ENCODE measurements at regions not wholly inside any gene's neighbourhood (a gene's known extent, or its start where the extent isn't known, plus 50 kb on each side); places are given as distances from the start of the nearest gene placed in this dataset.

DNA sequence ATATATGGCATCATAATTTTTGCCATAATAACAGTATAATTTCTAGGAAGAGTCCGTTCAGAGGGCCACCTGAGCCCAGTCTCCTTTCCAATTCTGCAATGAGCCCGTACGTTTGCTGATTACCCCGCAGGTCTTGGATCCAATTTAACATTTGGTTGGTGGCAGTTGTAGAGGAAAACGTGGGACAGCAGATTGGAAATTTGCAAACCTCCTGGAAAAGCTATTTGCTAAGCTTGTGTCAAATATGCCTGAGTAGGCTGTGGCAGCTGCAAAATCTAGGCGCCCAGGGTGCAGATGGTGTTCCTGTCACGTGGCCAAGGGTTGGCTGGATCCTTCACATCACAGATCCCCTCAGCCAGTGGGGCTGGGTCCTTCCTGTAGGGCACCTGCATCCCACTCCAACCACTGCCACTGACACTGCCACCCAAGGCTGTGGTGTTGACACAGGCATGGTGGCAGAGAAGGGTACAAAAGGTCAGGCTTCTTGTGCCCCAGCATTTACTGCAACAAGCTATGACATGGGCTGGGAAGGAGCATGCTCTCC, 174.8 kb upstream of the SYT6 start:
- peaks cover 0 to 8% (median 0%) of the 10 kb centered on the region in 3 donors for H3K36me3 Mint-ChIP-seq

DNA sequence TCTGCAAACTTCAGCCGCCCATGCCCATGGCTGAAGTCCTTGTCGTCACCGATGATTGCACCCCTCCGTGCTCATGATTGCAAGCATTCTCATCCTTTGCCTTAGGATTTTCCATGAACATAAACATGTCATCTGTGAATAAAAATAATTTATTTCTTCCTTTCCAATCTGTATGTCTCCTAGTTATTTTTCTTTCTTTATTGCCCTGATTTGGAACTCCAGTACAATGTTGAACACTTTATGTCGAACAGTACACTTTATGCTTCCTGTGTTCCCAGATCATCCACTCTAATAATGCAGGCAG, 170.9 kb upstream of the SYT6 start:
- H3K27ac Mint-ChIP-seq = peak overlapping the region in 3 of 6 donors; percentile 46 to 79 (median 71)
- peaks cover 0 to 6% (median 0%) of the 10 kb centered on the region in 3 donors for H3K36me3 Mint-ChIP-seq
- no peak overlapping the region for H3K4me3 Mint-ChIP-seq
- DNase-seq = no peak
- H3K4me1 Mint-ChIP-seq = peaks cover 59 to 77% of the 10 kb centered on the region in 2 donors
- H3K27me3 Mint-ChIP-seq (ENCODE audit: low read depth in 3 of 3) = peaks cover 0 to 1% (median 0%) of the 10 kb centered on the region in 3 donors
- H3K9me3 Mint-ChIP-seq = peaks cover 0 to 2% (median 0%) of the 10 kb centered on the region in 6 donors

More for the DNA sequence above, 174.8 kb upstream of the SYT6 start:
- H3K27me3 Mint-ChIP-seq (ENCODE audit: low read depth in 3 of 3) = peaks cover 0 to 2% (median 0%) of the 10 kb centered on the region in 3 donors
- DNase-seq = no peak
- H3K4me1 Mint-ChIP-seq = peaks cover 67 to 77% of the 10 kb centered on the region in 2 donors
- peaks cover 0 to 2% (median 0%) of the 10 kb centered on the region in 6 donors for H3K9me3 Mint-ChIP-seq
- peak overlapping the region in 2 of 6 donors; percentile 88 for H3K27ac Mint-ChIP-seq
- no peak overlapping the region for H3K4me3 Mint-ChIP-seq

DNA sequence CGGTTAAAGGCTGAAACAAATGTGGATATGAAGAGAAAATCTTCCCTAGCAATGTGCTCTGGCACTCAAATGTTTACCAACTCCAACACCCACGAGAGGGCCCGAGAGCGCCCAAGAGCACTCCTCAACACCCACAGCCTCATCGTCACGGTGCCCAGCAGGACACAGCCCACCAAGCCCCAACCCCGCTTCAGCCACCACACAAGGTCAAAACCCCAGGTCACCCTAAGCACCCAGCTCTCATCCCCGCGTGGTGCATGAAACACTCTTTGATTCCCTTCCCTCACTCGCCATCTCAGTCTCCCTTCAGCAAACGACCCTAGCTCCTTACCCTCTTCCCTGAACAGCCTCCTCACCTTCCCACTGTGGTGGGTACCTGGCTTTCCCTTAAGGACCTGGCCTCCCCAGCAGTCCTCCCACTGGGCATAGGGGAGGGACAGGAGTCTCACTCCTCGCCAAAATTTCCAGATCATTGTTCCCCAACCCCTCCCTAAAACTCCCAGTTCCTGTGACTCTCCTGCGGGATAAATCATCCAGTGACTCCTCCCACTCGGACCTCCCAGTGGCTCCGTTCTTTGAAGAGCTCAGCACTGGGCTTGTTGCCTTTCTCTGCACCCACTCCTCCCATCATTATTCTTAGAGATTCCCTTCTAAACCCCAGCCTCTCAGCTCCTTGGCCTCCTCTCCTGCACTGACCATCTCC, 170.4 kb upstream of the SYT6 start:
- H3K9me3 Mint-ChIP-seq = peaks cover 0 to 2% (median 0%) of the 10 kb centered on the region in 6 donors
- H3K27me3 Mint-ChIP-seq (ENCODE audit: low read depth in 3 of 3) = peaks cover 0 to 1% (median 0%) of the 10 kb centered on the region in 3 donors
- H3K36me3 Mint-ChIP-seq = peaks cover 0 to 6% (median 0%) of the 10 kb centered on the region in 3 donors
- peak overlapping the region in 2 of 6 donors; percentile 71 to 79 for H3K27ac Mint-ChIP-seq
- peaks cover 59 to 77% of the 10 kb centered on the region in 2 donors for H3K4me1 Mint-ChIP-seq
- H3K4me3 Mint-ChIP-seq = no peak overlapping the region
- no peak for DNase-seq

DNA sequence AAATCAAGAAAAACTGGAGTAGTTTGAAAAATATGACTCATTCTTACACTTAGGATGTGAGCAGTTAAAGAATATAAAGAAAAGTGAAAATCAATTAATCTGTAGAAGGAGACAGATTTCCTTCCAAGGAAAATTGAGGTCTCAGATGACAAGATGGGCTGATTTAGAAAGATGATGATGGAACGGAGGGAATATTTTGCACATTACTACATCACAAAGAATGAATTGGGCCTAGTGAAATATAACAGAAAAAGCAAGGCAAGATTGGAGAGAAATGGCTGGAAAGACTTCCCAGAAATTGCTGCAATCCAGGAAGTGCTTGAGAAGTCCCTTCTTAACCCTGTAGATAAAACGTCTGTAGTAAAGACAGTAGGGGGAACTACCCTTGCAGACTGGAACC, 169.1 kb upstream of the SYT6 start:
- Mint-ChIP-seq H3K4me1 (peaks cover 50 to 68% of the 10 kb centered on the region in 2 donors), H3K27ac (peak overlapping the region in 4 of 6 donors; percentile 19 to 69 (median 44)), H3K9me3 (peaks cover 0 to 2% (median 0%) of the 10 kb centered on the region in 6 donors), H3K36me3 (peaks cover 0 to 6% (median 0%) of the 10 kb centered on the region in 3 donors), H3K27me3 (ENCODE audit: low read depth in 3 of 3) (peaks cover 0 to 1% (median under 1%) of the 10 kb centered on the region in 3 donors), H3K4me3 (peak overlapping the region in 1 of 5 donors; percentile 50)
- DNase-seq = no peak

DNA sequence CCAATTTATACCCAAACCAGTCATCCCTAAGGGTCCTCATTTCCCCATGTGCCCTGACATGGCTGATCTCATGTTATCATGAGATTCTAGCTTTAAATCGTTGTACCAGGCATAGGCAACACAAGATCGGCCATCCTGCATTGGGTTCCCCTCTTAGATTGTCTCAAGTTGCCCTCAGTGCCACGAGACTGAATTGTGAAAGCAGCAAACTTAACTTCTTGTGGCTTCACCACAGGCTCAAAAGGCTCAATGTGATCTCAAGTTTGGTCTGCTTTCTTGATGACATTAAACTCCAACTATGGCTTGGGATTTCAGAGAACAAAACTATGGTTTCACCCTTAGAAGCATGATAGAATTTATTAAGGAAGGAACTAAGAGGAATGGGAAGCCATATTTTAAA, 168.5 kb upstream of the SYT6 start:
- peaks cover 0 to 6% (median 0%) of the 10 kb centered on the region in 3 donors for H3K36me3 Mint-ChIP-seq
- peak overlapping the region in 3 of 5 donors; percentile 7 to 50 (median 22) for H3K4me3 Mint-ChIP-seq
- H3K4me1 Mint-ChIP-seq = peaks cover 48 to 66% of the 10 kb centered on the region in 2 donors
- H3K27ac Mint-ChIP-seq = peak overlapping the region; percentile 1 to 59 (median 42)
- peaks cover 0 to 3% (median 1%) of the 10 kb centered on the region in 3 donors for H3K27me3 Mint-ChIP-seq (ENCODE audit: low read depth in 3 of 3)
- no peak for DNase-seq
- H3K9me3 Mint-ChIP-seq = peaks cover 0 to 2% (median 0%) of the 10 kb centered on the region in 6 donors

DNA sequence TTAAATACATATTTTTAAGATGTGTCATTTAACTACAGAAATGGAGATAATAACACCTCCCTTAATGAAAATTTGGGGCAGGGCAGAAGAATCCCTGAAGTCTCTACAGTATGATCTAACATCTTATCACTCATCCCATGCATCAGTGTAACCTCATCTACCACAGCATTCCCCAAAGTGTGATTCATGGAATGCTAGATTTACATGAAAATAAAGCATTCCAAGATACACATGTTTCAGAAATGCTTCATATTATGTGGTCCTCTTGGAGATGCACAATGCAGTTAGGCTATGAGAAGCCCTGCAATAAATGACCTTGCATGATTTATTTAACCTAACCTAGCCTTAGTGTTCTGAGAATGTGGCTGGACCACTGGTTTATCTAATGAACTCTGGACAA, 166.9 kb upstream of the SYT6 start:
- Mint-ChIP-seq H3K27ac (peak overlapping the region in 1 of 6 donors; percentile 48), H3K36me3 (peaks cover 0 to 6% (median 0%) of the 10 kb centered on the region in 3 donors), H3K4me1 (peaks cover 54 to 80% of the 10 kb centered on the region in 2 donors), H3K27me3 (ENCODE audit: low read depth in 3 of 3) (peaks cover 0 to 3% (median 1%) of the 10 kb centered on the region in 3 donors), H3K4me3 (no peak overlapping the region), H3K9me3 (peaks cover 0 to 2% (median 0%) of the 10 kb centered on the region in 6 donors)
- no peak for DNase-seq

DNA sequence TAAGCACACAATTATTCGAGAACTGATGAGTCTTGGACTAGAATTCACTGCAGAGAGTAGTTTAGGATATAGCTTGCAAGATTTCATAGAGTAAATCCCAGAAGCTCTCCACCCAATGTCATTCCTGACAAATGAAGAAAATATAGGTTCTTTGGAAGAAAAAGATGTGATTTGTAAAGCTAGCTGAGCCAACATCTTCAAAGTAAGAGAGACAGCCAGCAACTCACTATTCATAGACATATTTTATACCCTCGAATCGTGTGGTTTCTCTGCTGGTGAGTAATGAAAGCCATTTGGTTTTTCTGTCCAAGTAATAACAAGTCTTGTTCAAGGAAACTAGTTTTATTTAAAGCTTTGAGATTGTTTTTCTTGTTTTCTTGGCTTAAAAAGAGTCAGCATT, 165.7 kb upstream of the SYT6 start:
- Mint-ChIP-seq H3K9me3 (no peaks in the 10 kb centered on the region), H3K27me3 (ENCODE audit: low read depth in 3 of 3) (peaks cover 0 to 3% (median 3%) of the 10 kb centered on the region in 3 donors), H3K4me3 (peak overlapping the region in 3 of 5 donors; percentile 4 to 59 (median 26)), H3K36me3 (peaks cover 0 to 6% (median 0%) of the 10 kb centered on the region in 3 donors), H3K27ac (peak overlapping the region in 4 of 6 donors; percentile 18 to 39 (median 23)), H3K4me1 (peaks cover 53 to 77% of the 10 kb centered on the region in 2 donors)
- no peak for DNase-seq

DNA sequence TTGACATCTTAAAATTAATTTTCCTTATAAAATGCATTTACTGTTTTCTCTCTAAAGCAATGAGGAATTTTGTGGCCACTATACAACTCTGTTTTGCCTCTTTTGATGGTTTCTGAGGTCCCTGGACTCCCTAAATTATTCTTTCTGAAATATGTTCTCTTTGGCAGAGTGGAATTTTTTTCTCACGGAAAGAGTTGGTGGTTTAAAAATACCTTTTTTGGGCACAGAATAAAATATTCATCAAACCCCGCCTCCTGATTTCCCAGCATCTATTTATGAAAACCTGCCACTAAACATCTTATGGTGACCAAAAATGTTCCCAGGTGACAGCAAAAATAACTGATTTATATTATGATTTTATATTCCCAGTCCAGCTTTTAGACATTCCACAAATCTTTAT, 165.3 kb upstream of the SYT6 start:
- Mint-ChIP-seq H3K36me3 (peaks cover 0 to 6% (median 0%) of the 10 kb centered on the region in 3 donors), H3K4me3 (peak overlapping the region in 2 of 5 donors; percentile 26 to 59), H3K27me3 (ENCODE audit: low read depth in 3 of 3) (peaks cover 0 to 3% (median 3%) of the 10 kb centered on the region in 3 donors), H3K9me3 (no peaks in the 10 kb centered on the region), H3K4me1 (peaks cover 52 to 72% of the 10 kb centered on the region in 2 donors), H3K27ac (peak overlapping the region in 4 of 6 donors; percentile 20 to 41 (median 32))
- no peak for DNase-seq

DNA sequence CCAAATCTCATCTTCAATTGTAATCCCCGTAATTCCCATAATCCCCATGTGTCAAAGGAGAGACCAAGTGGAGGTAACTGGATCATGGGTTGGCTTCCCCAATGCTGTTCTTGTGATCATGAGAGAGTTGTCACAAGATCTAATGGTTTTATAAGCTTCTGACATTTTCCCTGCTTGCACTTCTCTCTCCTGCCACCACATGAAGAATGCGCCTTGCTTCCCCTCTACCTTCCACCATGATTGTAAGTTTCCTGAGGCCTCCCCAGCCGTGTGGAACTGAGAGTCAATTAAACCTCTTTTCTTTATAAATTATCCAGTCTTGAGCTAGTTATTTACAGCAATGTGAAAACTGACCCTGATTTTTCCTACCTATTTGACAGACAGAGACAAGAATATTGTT, 162.5 kb upstream of the SYT6 start:
- peaks cover 41 to 61% of the 10 kb centered on the region in 2 donors for H3K4me1 Mint-ChIP-seq
- H3K27ac Mint-ChIP-seq = peak overlapping the region in 2 of 6 donors; percentile 15 to 37
- H3K4me3 Mint-ChIP-seq = no peak overlapping the region
- H3K27me3 Mint-ChIP-seq (ENCODE audit: low read depth in 3 of 3) = peaks cover 0 to 7% (median 3%) of the 10 kb centered on the region in 3 donors
- no peak for DNase-seq
- peaks cover 0 to 6% (median 0%) of the 10 kb centered on the region in 6 donors for H3K9me3 Mint-ChIP-seq
- peaks cover 4 to 5% (median 4%) of the 10 kb centered on the region in 3 donors for H3K36me3 Mint-ChIP-seq

DNA sequence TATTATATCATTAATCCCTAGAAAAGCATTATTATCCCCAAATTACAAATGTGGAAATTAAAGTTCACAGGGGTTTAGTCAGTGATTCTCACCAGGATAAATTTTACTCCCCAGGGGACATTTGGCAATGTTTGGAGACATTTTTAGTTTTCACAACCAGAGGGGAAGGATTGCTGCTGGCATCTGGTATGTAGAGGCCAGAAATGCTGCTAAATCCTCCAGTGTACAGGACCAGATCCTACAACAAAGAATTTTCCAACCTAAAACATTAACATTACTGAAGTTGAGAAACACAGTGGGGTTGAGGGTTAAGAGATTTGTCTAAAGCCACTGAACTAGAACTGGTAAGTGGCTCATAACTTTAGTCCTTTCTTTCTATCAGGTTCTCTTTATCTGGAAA, 162.0 kb upstream of the SYT6 start:
- peaks cover 0 to 6% (median 4%) of the 10 kb centered on the region in 3 donors for H3K36me3 Mint-ChIP-seq
- peaks cover 40 to 61% of the 10 kb centered on the region in 2 donors for H3K4me1 Mint-ChIP-seq
- H3K27ac Mint-ChIP-seq = no peak overlapping the region
- H3K4me3 Mint-ChIP-seq = no peak overlapping the region
- H3K27me3 Mint-ChIP-seq (ENCODE audit: low read depth in 3 of 3) = peaks cover 0 to 7% (median 3%) of the 10 kb centered on the region in 3 donors
- no peak for DNase-seq
- peaks cover 0 to 6% (median 0%) of the 10 kb centered on the region in 6 donors for H3K9me3 Mint-ChIP-seq

DNA sequence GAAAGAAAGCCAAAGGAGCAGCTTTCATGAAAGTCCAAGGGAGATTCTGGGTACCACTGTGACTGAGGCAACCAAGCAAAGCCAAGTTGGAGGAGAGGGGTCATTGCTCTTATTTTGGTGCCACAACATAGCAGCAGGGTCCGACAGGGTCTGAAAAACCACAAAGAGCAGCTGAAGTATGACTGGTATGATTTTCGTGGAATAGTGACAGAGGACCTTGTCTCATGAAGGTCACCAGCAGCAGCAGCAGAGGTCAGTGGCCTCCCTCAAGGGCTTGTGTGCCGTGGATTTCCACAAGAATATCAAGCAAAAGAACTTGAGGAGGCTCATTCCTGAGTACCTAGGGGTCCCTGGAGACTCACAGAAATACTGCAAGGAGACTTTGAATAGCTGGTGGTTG, 160.9 kb upstream of the SYT6 start:
- Mint-ChIP-seq H3K36me3 (peaks cover 0 to 6% (median 4%) of the 10 kb centered on the region in 3 donors), H3K27ac (peak overlapping the region in 1 of 6 donors; percentile 51), H3K4me1 (peaks cover 37 to 54% of the 10 kb centered on the region in 2 donors), H3K27me3 (ENCODE audit: low read depth in 3 of 3) (peaks cover 0 to 7% (median 3%) of the 10 kb centered on the region in 3 donors), H3K9me3 (peaks cover 0 to 6% (median 0%) of the 10 kb centered on the region in 6 donors), H3K4me3 (no peak overlapping the region)
- no peak for DNase-seq

DNA sequence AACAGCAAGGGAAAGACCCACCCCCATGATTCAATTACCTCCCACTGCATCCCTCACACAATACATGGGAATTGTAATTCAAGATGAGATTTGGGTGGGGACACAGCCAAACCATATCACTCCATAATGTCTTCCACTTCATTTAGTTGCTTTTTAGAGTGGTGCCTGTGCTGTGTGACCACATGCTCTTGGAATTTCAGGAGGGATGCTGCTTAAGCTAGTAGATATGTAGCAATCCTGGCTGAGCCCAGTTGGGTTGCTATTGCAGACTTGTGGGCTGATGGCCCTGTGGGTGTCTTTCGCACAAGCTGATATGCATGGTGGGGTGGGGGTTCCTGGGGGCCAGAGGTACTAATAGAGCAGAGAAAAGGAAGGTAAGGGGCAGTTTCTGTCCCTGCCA, 160.4 kb upstream of the SYT6 start:
- peaks cover 0 to 7% (median 3%) of the 10 kb centered on the region in 3 donors for H3K27me3 Mint-ChIP-seq (ENCODE audit: low read depth in 3 of 3)
- peaks cover 33 to 50% of the 10 kb centered on the region in 2 donors for H3K4me1 Mint-ChIP-seq
- no peak overlapping the region for H3K4me3 Mint-ChIP-seq
- H3K27ac Mint-ChIP-seq = peak overlapping the region in 1 of 6 donors; percentile 51
- no peak for DNase-seq
- H3K9me3 Mint-ChIP-seq = peaks cover 0 to 6% (median 0%) of the 10 kb centered on the region in 6 donors
- H3K36me3 Mint-ChIP-seq = peaks cover 0 to 6% (median 4%) of the 10 kb centered on the region in 3 donors

DNA sequence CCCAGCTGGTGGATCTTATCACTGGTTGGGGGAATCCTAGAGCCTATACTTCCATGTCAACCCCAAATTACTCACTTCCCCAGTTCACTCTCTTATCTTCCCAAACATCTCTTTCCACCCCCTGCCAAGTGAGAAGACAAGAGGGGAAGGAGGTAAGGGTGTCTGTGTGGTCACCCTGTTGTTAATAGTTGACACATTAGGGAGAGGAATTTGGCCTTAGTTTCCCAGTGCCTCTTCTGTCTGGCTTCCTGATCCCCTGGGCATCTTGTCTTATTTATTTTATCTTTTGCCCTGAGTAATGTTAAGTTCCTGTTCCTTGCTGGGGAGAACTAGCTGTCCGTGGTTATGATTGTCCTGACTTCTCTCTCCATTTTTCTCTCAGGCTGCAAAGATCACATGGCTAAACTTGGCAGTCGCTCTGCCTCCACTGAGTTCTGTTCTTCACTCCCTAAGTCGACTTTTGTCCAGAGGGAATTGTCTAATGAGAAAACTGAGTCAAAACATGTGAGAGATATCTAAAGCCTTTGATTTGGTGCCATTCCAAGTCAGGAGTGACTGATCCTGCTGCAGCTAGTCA, 157.1 kb upstream of the SYT6 start:
- Mint-ChIP-seq H3K4me1 (peaks cover 25 to 31% of the 10 kb centered on the region in 2 donors), H3K27ac (peak overlapping the region in 2 of 6 donors; percentile 17 to 58), H3K27me3 (ENCODE audit: low read depth in 3 of 3) (peaks cover 0 to 4% (median 3%) of the 10 kb centered on the region in 3 donors), H3K36me3 (peaks cover 6 to 10% (median 7%) of the 10 kb centered on the region in 3 donors), H3K4me3 (no peak overlapping the region), H3K9me3 (peaks cover 0 to 6% (median 0%) of the 10 kb centered on the region in 6 donors)
- no peak for DNase-seq
